ENCODE measurements at regions not wholly inside any gene's neighbourhood (a gene's known extent, or its start where the extent isn't known, plus 50 kb on each side); places are given as distances from the start of the nearest gene placed in this dataset.

GRCh38 chr6:55678330-55679224, 99.6 kb upstream of the HMGCLL1 start:
- Histone ChIP-seq H3K36me3 (ENCODE audit: control insufficient read depth, insufficient read depth, low read length) (no peaks in the 10 kb centered on the region), H3K27me3 (ENCODE audit: control insufficient read depth, insufficient read depth, low read length) (no peaks in the 10 kb centered on the region), H3K4me3 (ENCODE audit: low read depth, low read length) (no peak overlapping the region)
- ChIA-PET CTCF (no interaction called here), POLR2A (no interaction called here)
- TF ChIP-seq CTCF (IDR thresholded peaks at IDR 0.05; ENCODE audit: insufficient read depth, low read depth, low read length) = no peak
- no peak for DNase-seq (ENCODE audit: low read depth)

GRCh38 chr6:55676736-55677135, 97.7 kb upstream of the HMGCLL1 start:
- H3K4me3 ChIP-seq (ENCODE audit: low read depth, low read length) = no peak overlapping the region
- no peak for DNase-seq (ENCODE audit: low read depth)
- ChIA-PET CTCF (no interaction called here), POLR2A (no interaction called here)
- H3K27me3 ChIP-seq (ENCODE audit: control insufficient read depth, insufficient read depth, low read length) = no peaks in the 10 kb centered on the region
- TF ChIP-seq CTCF (IDR thresholded peaks at IDR 0.05; ENCODE audit: insufficient read depth, low read depth, low read length) = no peak
- H3K36me3 ChIP-seq (ENCODE audit: control insufficient read depth, insufficient read depth, low read length) = no peaks in the 10 kb centered on the region

- TF ChIP-seq CTCF (IDR thresholded peaks at IDR 0.05; ENCODE audit: insufficient read depth, low read depth, low read length) = no peak
- ChIA-PET CTCF (interaction anchor here (1.0 kb wide), 1 partner anchor 59 kb away, joined by 3 read pairs; no protein-coding TSS in a partner anchor), POLR2A (no interaction called here)
- no peaks in the 10 kb centered on the region for H3K27me3 ChIP-seq (ENCODE audit: control insufficient read depth, insufficient read depth, low read length)
- no peak overlapping the region for H3K4me3 ChIP-seq (ENCODE audit: low read depth, low read length)
- no peak for DNase-seq (ENCODE audit: low read depth)
- H3K36me3 ChIP-seq (ENCODE audit: control insufficient read depth, insufficient read depth, low read length) = no peaks in the 10 kb centered on the region
Observed at GRCh38 chr6:55675941-55676340, 96.9 kb upstream of the HMGCLL1 start.

GRCh38 chr6:55674672-55675071, 95.7 kb upstream of the HMGCLL1 start:
- ChIA-PET CTCF (no interaction called here), POLR2A (no interaction called here)
- Histone ChIP-seq H3K4me3 (ENCODE audit: low read depth, low read length) (no peak overlapping the region), H3K36me3 (ENCODE audit: control insufficient read depth, insufficient read depth, low read length) (no peaks in the 10 kb centered on the region), H3K27me3 (ENCODE audit: control insufficient read depth, insufficient read depth, low read length) (no peaks in the 10 kb centered on the region)
- TF ChIP-seq CTCF (IDR thresholded peaks at IDR 0.05; ENCODE audit: insufficient read depth, low read depth, low read length) = no peak
- no peak for DNase-seq (ENCODE audit: low read depth)

- no peak for DNase-seq (ENCODE audit: low read depth)
- no peaks in the 10 kb centered on the region for H3K36me3 ChIP-seq (ENCODE audit: control insufficient read depth, insufficient read depth, low read length)
- H3K27me3 ChIP-seq (ENCODE audit: control insufficient read depth, insufficient read depth, low read length) = no peaks in the 10 kb centered on the region; the same call in 1 of the 2 replicates
- no peak for TF ChIP-seq CTCF (IDR thresholded peaks at IDR 0.05; ENCODE audit: insufficient read depth, low read depth, low read length)
- ChIA-PET CTCF (no interaction called here), POLR2A (no interaction called here)
- no peak overlapping the region for H3K4me3 ChIP-seq (ENCODE audit: low read depth, low read length)
Observed at GRCh38 chr6:55670850-55671413, 91.9 kb upstream of the HMGCLL1 start.
